ENCODE measurements at regions not wholly inside any gene's neighbourhood (a gene's known extent, or its start where the extent isn't known, plus 50 kb on each side); places are given as distances from the start of the nearest gene placed in this dataset.

DNA sequence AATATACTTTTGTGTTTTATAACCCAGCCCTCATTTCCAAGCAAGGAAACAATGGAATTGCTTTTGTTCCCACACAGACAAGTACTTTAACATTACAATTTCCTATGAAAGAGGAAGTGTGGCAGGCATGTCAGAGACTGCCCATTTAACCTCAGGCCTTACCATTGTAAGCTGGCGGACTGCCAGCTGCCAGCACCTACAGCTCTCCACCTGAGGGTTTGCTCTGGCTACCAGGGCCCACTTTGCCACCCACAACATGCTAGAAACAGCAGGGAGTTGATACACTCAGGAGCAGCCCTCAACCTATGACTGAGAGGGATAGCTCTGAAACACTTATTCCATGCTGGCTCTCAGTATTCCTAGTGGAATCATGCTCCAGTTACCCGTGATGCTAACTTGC lies 152.3 kb upstream of the PRDX4 start:
- TF ChIP-seq POLR2A (IDR thresholded peaks at IDR 0.05; ENCODE audit: low read length): no peak
- no peak for TF ChIP-seq RFX5 (IDR thresholded peaks at IDR 0.05)
- TF ChIP-seq SMC3 (IDR thresholded peaks at IDR 0.05): no peak
- TF ChIP-seq, protein P1, sequence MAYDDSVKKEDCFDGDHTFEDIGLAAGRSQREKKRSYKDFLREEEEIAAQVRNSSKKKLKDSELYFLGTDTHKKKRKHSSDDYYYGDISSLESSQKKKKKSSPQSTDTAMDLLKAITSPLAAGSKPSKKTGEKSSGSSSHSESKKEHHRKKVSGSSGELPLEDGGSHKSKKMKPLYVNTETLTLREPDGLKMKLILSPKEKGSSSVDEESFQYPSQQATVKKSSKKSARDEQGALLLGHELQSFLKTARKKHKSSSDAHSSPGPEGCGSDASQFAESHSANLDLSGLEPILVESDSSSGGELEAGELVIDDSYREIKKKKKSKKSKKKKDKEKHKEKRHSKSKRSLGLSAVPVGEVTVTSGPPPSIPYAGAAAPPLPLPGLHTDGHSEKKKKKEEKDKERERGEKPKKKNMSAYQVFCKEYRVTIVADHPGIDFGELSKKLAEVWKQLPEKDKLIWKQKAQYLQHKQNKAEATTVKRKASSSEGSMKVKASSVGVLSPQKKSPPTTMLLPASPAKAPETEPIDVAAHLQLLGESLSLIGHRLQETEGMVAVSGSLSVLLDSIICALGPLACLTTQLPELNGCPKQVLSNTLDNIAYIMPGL (CRISPR knock-in tag; IDR thresholded peaks at IDR 0.05; ENCODE audit: borderline replicate concordance): no peak
- TF ChIP-seq REST (IDR thresholded peaks at IDR 0.05): no peak
- TF ChIP-seq, protein P2, sequence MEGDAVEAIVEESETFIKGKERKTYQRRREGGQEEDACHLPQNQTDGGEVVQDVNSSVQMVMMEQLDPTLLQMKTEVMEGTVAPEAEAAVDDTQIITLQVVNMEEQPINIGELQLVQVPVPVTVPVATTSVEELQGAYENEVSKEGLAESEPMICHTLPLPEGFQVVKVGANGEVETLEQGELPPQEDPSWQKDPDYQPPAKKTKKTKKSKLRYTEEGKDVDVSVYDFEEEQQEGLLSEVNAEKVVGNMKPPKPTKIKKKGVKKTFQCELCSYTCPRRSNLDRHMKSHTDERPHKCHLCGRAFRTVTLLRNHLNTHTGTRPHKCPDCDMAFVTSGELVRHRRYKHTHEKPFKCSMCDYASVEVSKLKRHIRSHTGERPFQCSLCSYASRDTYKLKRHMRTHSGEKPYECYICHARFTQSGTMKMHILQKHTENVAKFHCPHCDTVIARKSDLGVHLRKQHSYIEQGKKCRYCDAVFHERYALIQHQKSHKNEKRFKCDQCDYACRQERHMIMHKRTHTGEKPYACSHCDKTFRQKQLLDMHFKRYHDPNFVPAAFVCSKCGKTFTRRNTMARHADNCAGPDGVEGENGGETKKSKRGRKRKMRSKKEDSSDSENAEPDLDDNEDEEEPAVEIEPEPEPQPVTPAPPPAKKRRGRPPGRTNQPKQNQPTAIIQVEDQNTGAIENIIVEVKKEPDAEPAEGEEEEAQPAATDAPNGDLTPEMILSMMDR (IDR thresholded peaks at IDR 0.05): no peak
- no peak for TF ChIP-seq CEBPB (IDR thresholded peaks at IDR 0.05)
- TF ChIP-seq RAD21 (conservative IDR thresholded peaks at IDR 0.05 in 1 of 2, IDR thresholded peaks at IDR 0.05 in 1 of 2): no peak
- no peak for TF ChIP-seq JUN (IDR thresholded peaks at IDR 0.05)
- no peak for TF ChIP-seq KDM1A (IDR thresholded peaks at IDR 0.05; ENCODE audit: low read depth)
- TF ChIP-seq MAX (IDR thresholded peaks at IDR 0.05): no peak
- TF ChIP-seq CBX2 (IDR thresholded peaks at IDR 0.05; ENCODE audit: borderline replicate concordance, low read depth): no peak
- TF ChIP-seq EP300 (IDR thresholded peaks at IDR 0.05): no peak

All from A549 (cell line).